Gastrocnemius medialis (tissue), 4 donors: ENCODE measurements at regions not wholly inside any gene's neighbourhood (a gene's known extent, or its start where the extent isn't known, plus 50 kb on each side); places are given as distances from the start of the nearest gene placed in this dataset.

Experiments
- POLR2A ChIP-seq, 2 donors: fragments of 450-650 bp; IDR thresholded peaks; one replicate each; pipeline ENCODE4 v1.6.1; 2017; ENCODE audit warnings: antibody characterized with exemption in 2 of 2, mild to moderate bottlenecking in 2 of 2, moderate library complexity in 2 of 2
- TF ChIP-seq, protein P1 (sequence below), 5 experiments: fragments of 450-650 bp in 3 of 5; fragments of 200-600 bp in 2 of 5; sonication (generic) in 2 of 5; IDR thresholded peaks in 4 of 5; conservative IDR thresholded peaks in 1 of 5; 1 replicate in 4 of 5; 2 replicates in 1 of 5; pipeline ENCODE4 v1.5.1; 2016 to 2019; ENCODE audit warnings: antibody characterized with exemption in 5 of 5, mild to moderate bottlenecking in 3 of 5, moderate library complexity in 3 of 5

- TF ChIP-seq, protein P1, sequence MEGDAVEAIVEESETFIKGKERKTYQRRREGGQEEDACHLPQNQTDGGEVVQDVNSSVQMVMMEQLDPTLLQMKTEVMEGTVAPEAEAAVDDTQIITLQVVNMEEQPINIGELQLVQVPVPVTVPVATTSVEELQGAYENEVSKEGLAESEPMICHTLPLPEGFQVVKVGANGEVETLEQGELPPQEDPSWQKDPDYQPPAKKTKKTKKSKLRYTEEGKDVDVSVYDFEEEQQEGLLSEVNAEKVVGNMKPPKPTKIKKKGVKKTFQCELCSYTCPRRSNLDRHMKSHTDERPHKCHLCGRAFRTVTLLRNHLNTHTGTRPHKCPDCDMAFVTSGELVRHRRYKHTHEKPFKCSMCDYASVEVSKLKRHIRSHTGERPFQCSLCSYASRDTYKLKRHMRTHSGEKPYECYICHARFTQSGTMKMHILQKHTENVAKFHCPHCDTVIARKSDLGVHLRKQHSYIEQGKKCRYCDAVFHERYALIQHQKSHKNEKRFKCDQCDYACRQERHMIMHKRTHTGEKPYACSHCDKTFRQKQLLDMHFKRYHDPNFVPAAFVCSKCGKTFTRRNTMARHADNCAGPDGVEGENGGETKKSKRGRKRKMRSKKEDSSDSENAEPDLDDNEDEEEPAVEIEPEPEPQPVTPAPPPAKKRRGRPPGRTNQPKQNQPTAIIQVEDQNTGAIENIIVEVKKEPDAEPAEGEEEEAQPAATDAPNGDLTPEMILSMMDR (IDR thresholded peaks at IDR 0.05 in 4 of 5, conservative IDR thresholded peaks at IDR 0.05 in 1 of 5) = no peak
- TF ChIP-seq POLR2A (IDR thresholded peaks at IDR 0.05) = no peak
Measured at GRCh38 chr5:66343370-66344071, 199.4 kb downstream of the SREK1 start.
